Ovary (tissue), 3 donors: ENCODE measurements at regions not wholly inside any gene's neighbourhood (a gene's known extent, or its start where the extent isn't known, plus 50 kb on each side); places are given as distances from the start of the nearest gene placed in this dataset.

Source experiments
- CTCF ChIP-seq, 3 donors: fragments of 450-650 bp in 2 of 3; fragments of 200-600 bp in 1 of 3; IDR thresholded peaks; one replicate each; pipeline versions ENCODE4 v1.5.1 to v1.8.0; 2016 to 2022; ENCODE audit warnings: antibody characterized with exemption in 3 of 3, mild to moderate bottlenecking in 1 of 3
- POLR2A ChIP-seq: fragments of 450-650 bp; IDR thresholded peaks from one replicate; pipeline ENCODE4 v1.6.1; 2017; ENCODE audit warnings: antibody characterized with exemption, mild to moderate bottlenecking, moderate library complexity
- donor health status: DM: no; HTN: no; CAD: no.

GRCh38 chr5:89842531-89842930 lies 567.0 kb downstream of the CETN3 start:
- TF ChIP-seq CTCF (IDR thresholded peaks at IDR 0.05) (no peak), POLR2A (no peak)
